ENCODE measurements at regions not wholly inside any gene's neighbourhood (a gene's known extent, or its start where the extent isn't known, plus 50 kb on each side); places are given as distances from the start of the nearest gene placed in this dataset.

GRCh38 chr4:54852054-54852453, 194.3 kb downstream of the KIT start:
- 77 to 82% methylated on average over 1 of the region's 1 CpG for WGBS, 2 donors
- Histone ChIP-seq H3K36me3 (ENCODE audit: control insufficient read depth in 2 of 2, insufficient read depth in 2 of 2, low read length in 1 of 2) (no peaks in the 10 kb centered on the region), H3K27ac (ENCODE audit: low read depth in 2 of 2, low read length in 1 of 2) (no peak overlapping the region), H3K4me1 (ENCODE audit: control insufficient read depth in 2 of 2, insufficient read depth in 2 of 2, low read length in 1 of 2) (no peaks in the 10 kb centered on the region), H3K9me3 (ENCODE audit: control insufficient read depth in 2 of 2, insufficient read depth in 1 of 2, low read depth in 1 of 2, low read length in 1 of 2) (no peaks in the 10 kb centered on the region), H3K4me3 (ENCODE audit: low read depth in 1 of 2, low read length in 2 of 2) (no peak overlapping the region), H3K27me3 (ENCODE audit: control insufficient read depth in 1 of 2, insufficient read depth in 2 of 2, low read length in 2 of 2) (no peaks in the 10 kb centered on the region)

GRCh38 chr4:54844911-54845310, 187.2 kb downstream of the KIT start:
- H3K9me3 ChIP-seq (ENCODE audit: control insufficient read depth in 2 of 2, insufficient read depth in 1 of 2, low read depth in 1 of 2, low read length in 1 of 2): no peaks in the 10 kb centered on the region
- no peaks in the 10 kb centered on the region for H3K4me1 ChIP-seq (ENCODE audit: control insufficient read depth in 2 of 2, insufficient read depth in 2 of 2, low read length in 1 of 2)
- 72 to 75% methylated on average over 2 of the region's 2 CpGs for WGBS, 2 donors
- no peaks in the 10 kb centered on the region for H3K27me3 ChIP-seq (ENCODE audit: control insufficient read depth in 1 of 2, insufficient read depth in 2 of 2, low read length in 2 of 2)
- no peak overlapping the region for H3K27ac ChIP-seq (ENCODE audit: low read depth in 2 of 2, low read length in 1 of 2)
- no peak overlapping the region for H3K4me3 ChIP-seq (ENCODE audit: low read depth in 1 of 2, low read length in 2 of 2)
- no peaks in the 10 kb centered on the region for H3K36me3 ChIP-seq (ENCODE audit: control insufficient read depth in 2 of 2, insufficient read depth in 2 of 2, low read length in 1 of 2)

DNA sequence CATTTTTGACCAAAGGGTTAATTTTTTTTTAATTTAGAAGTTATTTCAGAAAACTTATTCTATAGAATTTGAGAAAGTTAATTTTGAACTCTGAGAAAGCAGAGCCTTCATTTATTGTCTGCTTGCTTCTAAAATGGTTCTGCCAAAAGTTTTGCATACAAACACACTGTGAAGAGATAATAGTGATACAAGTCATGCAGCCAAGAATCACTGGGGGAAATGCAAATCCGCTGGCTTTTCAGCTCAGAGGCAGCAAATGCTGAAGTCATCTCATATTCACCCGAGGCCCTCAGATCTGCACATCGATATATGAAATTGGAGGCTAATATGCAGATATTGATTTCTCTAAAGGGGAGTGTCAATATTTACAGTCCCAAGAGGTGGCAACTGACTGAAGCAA, 186.2 kb downstream of the KIT start:
- no peak overlapping the region for H3K4me3 ChIP-seq (ENCODE audit: low read depth in 1 of 2, low read length in 2 of 2)
- 76 to 86% methylated on average over 3 of the region's 3 CpGs for WGBS, 2 donors
- no peaks in the 10 kb centered on the region for H3K4me1 ChIP-seq (ENCODE audit: control insufficient read depth in 2 of 2, insufficient read depth in 2 of 2, low read length in 1 of 2)
- H3K27ac ChIP-seq (ENCODE audit: low read depth in 2 of 2, low read length in 1 of 2): no peak overlapping the region
- no peaks in the 10 kb centered on the region for H3K9me3 ChIP-seq (ENCODE audit: control insufficient read depth in 2 of 2, insufficient read depth in 1 of 2, low read depth in 1 of 2, low read length in 1 of 2)
- H3K36me3 ChIP-seq (ENCODE audit: control insufficient read depth in 2 of 2, insufficient read depth in 2 of 2, low read length in 1 of 2): no peaks in the 10 kb centered on the region
- no peaks in the 10 kb centered on the region for H3K27me3 ChIP-seq (ENCODE audit: control insufficient read depth in 1 of 2, insufficient read depth in 2 of 2, low read length in 2 of 2)

DNA sequence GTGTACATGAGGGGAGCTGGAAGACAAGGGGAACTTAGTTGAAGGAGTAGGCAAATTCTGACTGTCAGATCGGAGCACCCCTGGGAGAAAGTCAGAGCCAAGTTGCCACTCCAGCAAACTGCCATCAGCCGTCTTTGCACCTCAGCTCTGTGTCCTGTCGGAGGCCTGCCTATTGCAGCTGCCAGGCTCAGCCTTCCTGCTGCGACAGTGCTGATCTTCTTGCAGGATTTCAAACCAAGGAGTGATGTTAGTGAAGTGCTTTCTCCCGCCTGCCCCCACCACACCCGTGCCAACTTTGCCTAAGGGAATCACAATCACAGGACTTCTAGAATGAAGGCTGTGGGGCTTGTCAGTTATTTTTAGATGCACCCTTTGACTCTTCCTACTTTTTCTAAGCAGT, 185.3 kb downstream of the KIT start:
- H3K27ac ChIP-seq (ENCODE audit: low read depth in 2 of 2, low read length in 1 of 2): no peak overlapping the region
- 76 to 77% methylated on average over 6 of the region's 6 CpGs for WGBS, 2 donors
- no peak overlapping the region for H3K4me3 ChIP-seq (ENCODE audit: low read depth in 1 of 2, low read length in 2 of 2)
- no peaks in the 10 kb centered on the region for H3K4me1 ChIP-seq (ENCODE audit: control insufficient read depth in 2 of 2, insufficient read depth in 2 of 2, low read length in 1 of 2)
- H3K9me3 ChIP-seq (ENCODE audit: control insufficient read depth in 2 of 2, insufficient read depth in 1 of 2, low read depth in 1 of 2, low read length in 1 of 2): no peaks in the 10 kb centered on the region
- H3K27me3 ChIP-seq (ENCODE audit: control insufficient read depth in 1 of 2, insufficient read depth in 2 of 2, low read length in 2 of 2): no peaks in the 10 kb centered on the region
- H3K36me3 ChIP-seq (ENCODE audit: control insufficient read depth in 2 of 2, insufficient read depth in 2 of 2, low read length in 1 of 2): no peaks in the 10 kb centered on the region

- no peak overlapping the region for H3K4me3 ChIP-seq (ENCODE audit: low read depth in 1 of 2, low read length in 2 of 2)
- no peak overlapping the region for H3K27ac ChIP-seq (ENCODE audit: low read depth in 2 of 2, low read length in 1 of 2)
- no peaks in the 10 kb centered on the region for H3K9me3 ChIP-seq (ENCODE audit: control insufficient read depth in 2 of 2, insufficient read depth in 1 of 2, low read depth in 1 of 2, low read length in 1 of 2)
- H3K4me1 ChIP-seq (ENCODE audit: control insufficient read depth in 2 of 2, insufficient read depth in 2 of 2, low read length in 1 of 2): no peaks in the 10 kb centered on the region
- H3K27me3 ChIP-seq (ENCODE audit: control insufficient read depth in 1 of 2, insufficient read depth in 2 of 2, low read length in 2 of 2): no peaks in the 10 kb centered on the region
- WGBS, 2 donors: 79 to 86% methylated on average over 5 of the region's 5 CpGs
- H3K36me3 ChIP-seq (ENCODE audit: control insufficient read depth in 2 of 2, insufficient read depth in 2 of 2, low read length in 1 of 2): no peaks in the 10 kb centered on the region
These were observed 184.9 kb downstream of the KIT start for GRCh38 chr4:54842656-54843055.

- WGBS, 2 donors: 60 to 86% methylated on average over 1 of the region's 1 CpG
- Histone ChIP-seq H3K9me3 (ENCODE audit: control insufficient read depth in 2 of 2, insufficient read depth in 1 of 2, low read depth in 1 of 2, low read length in 1 of 2) (no peaks in the 10 kb centered on the region), H3K27me3 (ENCODE audit: control insufficient read depth in 1 of 2, insufficient read depth in 2 of 2, low read length in 2 of 2) (no peaks in the 10 kb centered on the region), H3K27ac (ENCODE audit: low read depth in 2 of 2, low read length in 1 of 2) (no peak overlapping the region), H3K4me1 (ENCODE audit: control insufficient read depth in 2 of 2, insufficient read depth in 2 of 2, low read length in 1 of 2) (no peaks in the 10 kb centered on the region), H3K36me3 (ENCODE audit: control insufficient read depth in 2 of 2, insufficient read depth in 2 of 2, low read length in 1 of 2) (no peaks in the 10 kb centered on the region), H3K4me3 (ENCODE audit: low read depth in 1 of 2, low read length in 2 of 2) (no peak overlapping the region)
These were observed 184.5 kb downstream of the KIT start for GRCh38 chr4:54842226-54842625.

- no peaks in the 10 kb centered on the region for H3K27me3 ChIP-seq (ENCODE audit: control insufficient read depth in 1 of 2, insufficient read depth in 2 of 2, low read length in 2 of 2)
- no peak overlapping the region for H3K4me3 ChIP-seq (ENCODE audit: low read depth in 1 of 2, low read length in 2 of 2)
These were observed 183.4 kb downstream of the KIT start for GRCh38 chr4:54840992-54841768.

GRCh38 chr4:54840430-54840829, 182.7 kb downstream of the KIT start:
- no peaks in the 10 kb centered on the region for H3K36me3 ChIP-seq (ENCODE audit: control insufficient read depth in 2 of 2, insufficient read depth in 2 of 2, low read length in 1 of 2)
- 65 to 68% methylated on average over 2 of the region's 2 CpGs for WGBS, 2 donors
- no peaks in the 10 kb centered on the region for H3K27me3 ChIP-seq (ENCODE audit: control insufficient read depth in 1 of 2, insufficient read depth in 2 of 2, low read length in 2 of 2)
- no peaks in the 10 kb centered on the region for H3K9me3 ChIP-seq (ENCODE audit: control insufficient read depth in 2 of 2, insufficient read depth in 1 of 2, low read depth in 1 of 2, low read length in 1 of 2)
- no peak overlapping the region for H3K4me3 ChIP-seq (ENCODE audit: low read depth in 1 of 2, low read length in 2 of 2)
- no peak overlapping the region for H3K27ac ChIP-seq (ENCODE audit: low read depth in 2 of 2, low read length in 1 of 2)
- no peaks in the 10 kb centered on the region for H3K4me1 ChIP-seq (ENCODE audit: control insufficient read depth in 2 of 2, insufficient read depth in 2 of 2, low read length in 1 of 2)

More at GRCh38 chr4:54840992-54841768, 183.4 kb downstream of the KIT start:
- H3K36me3 ChIP-seq (ENCODE audit: control insufficient read depth in 2 of 2, insufficient read depth in 2 of 2, low read length in 1 of 2): no peaks in the 10 kb centered on the region
- H3K27ac ChIP-seq (ENCODE audit: low read depth in 2 of 2, low read length in 1 of 2): no peak overlapping the region
- no peaks in the 10 kb centered on the region for H3K4me1 ChIP-seq (ENCODE audit: control insufficient read depth in 2 of 2, insufficient read depth in 2 of 2, low read length in 1 of 2)
- 67 to 69% methylated on average over 2 of the region's 2 CpGs for WGBS, 2 donors
- no peaks in the 10 kb centered on the region for H3K9me3 ChIP-seq (ENCODE audit: control insufficient read depth in 2 of 2, insufficient read depth in 1 of 2, low read depth in 1 of 2, low read length in 1 of 2)

GRCh38 chr4:54838301-54838700, 180.5 kb downstream of the KIT start:
- Histone ChIP-seq H3K36me3 (ENCODE audit: control insufficient read depth in 2 of 2, insufficient read depth in 2 of 2, low read length in 1 of 2) (no peaks in the 10 kb centered on the region), H3K9me3 (ENCODE audit: control insufficient read depth in 2 of 2, insufficient read depth in 1 of 2, low read depth in 1 of 2, low read length in 1 of 2) (no peaks in the 10 kb centered on the region), H3K27ac (ENCODE audit: low read depth in 2 of 2, low read length in 1 of 2) (no peak overlapping the region), H3K4me1 (ENCODE audit: control insufficient read depth in 2 of 2, insufficient read depth in 2 of 2, low read length in 1 of 2) (no peaks in the 10 kb centered on the region), H3K4me3 (ENCODE audit: low read depth in 1 of 2, low read length in 2 of 2) (no peak overlapping the region), H3K27me3 (ENCODE audit: control insufficient read depth in 1 of 2, insufficient read depth in 2 of 2, low read length in 2 of 2) (no peaks in the 10 kb centered on the region)
- WGBS, 2 donors: 90 to 93% methylated on average over 2 of the region's 2 CpGs

DNA sequence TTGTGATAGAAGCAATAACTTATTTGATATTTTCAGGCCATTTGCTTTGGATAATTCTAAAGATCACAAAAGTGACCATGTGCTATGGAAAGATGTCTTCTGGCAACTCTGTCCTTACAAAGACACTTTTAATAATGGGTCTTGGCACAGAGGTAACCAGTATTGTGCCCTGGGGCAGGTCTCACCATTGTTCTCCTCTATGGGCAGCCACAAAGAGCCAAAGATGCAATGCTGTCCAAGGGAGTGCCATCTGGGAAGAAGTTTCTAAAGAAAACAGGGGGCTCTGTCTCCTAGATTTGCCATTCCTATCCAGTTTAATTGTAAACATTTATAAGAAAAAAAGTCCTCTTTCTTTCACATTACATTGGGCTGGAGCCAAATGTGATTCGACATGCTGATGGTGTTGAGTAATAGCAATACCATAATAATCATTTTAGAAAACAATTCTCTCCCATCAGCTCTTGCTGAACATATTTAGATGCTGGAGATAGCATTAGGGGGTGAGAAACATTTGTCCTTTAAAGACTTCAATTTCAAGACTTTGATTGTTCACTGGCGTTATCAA, 179.9 kb downstream of the KIT start:
- H3K4me1 ChIP-seq (ENCODE audit: control insufficient read depth in 2 of 2, insufficient read depth in 2 of 2, low read length in 1 of 2): no peaks in the 10 kb centered on the region
- H3K9me3 ChIP-seq (ENCODE audit: control insufficient read depth in 2 of 2, insufficient read depth in 1 of 2, low read depth in 1 of 2, low read length in 1 of 2): no peaks in the 10 kb centered on the region
- H3K4me3 ChIP-seq (ENCODE audit: low read depth in 1 of 2, low read length in 2 of 2): no peak overlapping the region
- 45% methylated on average over 2 of the region's 2 CpGs for WGBS, 2 donors
- no peaks in the 10 kb centered on the region for H3K36me3 ChIP-seq (ENCODE audit: control insufficient read depth in 2 of 2, insufficient read depth in 2 of 2, low read length in 1 of 2)
- H3K27me3 ChIP-seq (ENCODE audit: control insufficient read depth in 1 of 2, insufficient read depth in 2 of 2, low read length in 2 of 2): no peaks in the 10 kb centered on the region
- H3K27ac ChIP-seq (ENCODE audit: low read depth in 2 of 2, low read length in 1 of 2): no peak overlapping the region

Data from esophagus (tissue), 2 donors.